ENCODE measurements at regions not wholly inside any gene's neighbourhood (a gene's known extent, or its start where the extent isn't known, plus 50 kb on each side); places are given as distances from the start of the nearest gene placed in this dataset.

GRCh38 chr20:59376109-59376841 lies 75.9 kb downstream of the EDN3 start:
- no peak for DNase-seq

DNA sequence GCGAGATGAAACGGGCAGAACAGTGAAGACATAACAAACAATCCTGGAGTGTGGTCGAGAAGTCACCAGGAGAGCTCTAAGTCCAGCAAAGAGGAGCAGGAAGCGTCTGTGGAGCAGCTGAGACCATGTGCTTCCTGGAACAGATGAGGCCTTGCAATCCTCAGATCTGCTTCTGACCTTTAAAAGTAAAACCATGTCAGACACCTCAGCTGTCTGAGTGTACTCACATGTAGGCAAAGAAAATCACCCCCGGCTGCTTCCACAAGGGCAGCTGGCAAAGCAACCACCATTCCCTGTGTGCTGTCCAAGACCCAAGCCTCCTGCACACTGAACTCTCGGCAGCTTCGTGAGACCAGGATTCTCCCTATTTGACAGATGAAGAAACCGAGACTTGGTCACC lies 76.6 kb downstream of the EDN3 start:
- DNase-seq: no peak

- DNase-seq: no peak
Measured at GRCh38 chr20:59377842-59378241, 77.4 kb downstream of the EDN3 start.

DNA sequence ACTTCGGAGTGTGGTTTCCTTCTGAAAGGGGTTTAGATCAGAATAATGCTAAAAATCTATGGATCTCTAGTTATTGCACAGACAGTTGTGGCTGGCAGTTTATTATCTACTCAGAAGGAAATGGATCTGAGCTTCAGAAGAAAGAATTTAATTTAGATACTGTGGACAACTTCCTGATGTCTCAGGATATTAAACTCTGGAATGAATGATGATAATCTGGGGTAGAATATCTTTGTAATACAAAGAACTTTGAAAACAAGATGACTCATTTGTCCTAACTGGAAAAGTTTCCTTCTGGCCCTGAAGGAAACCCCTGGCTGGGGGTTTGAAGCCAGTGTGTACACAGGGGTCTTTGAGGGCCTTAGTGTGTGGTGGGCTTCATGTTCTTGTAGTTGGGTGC lies 78.0 kb downstream of the EDN3 start:
- DNase-seq: no peak

DNA sequence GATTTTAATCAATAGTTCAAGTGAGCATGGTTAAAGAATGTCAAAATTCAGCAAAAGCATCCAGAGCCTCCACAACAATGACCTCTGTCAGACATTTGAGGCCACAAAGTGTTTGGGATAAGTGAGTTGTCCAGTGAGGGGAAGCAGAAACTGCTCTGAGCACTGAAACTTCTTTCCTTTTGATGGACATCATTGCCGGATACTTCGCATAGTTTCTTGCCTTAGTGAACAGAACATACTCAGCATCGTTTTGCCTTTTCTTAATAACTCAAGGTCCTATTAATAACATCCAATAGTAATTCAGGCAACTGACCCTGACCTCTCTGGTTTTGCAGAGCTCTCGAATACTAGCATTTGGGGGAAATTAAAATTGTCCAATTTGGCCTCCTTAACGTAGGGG lies 78.6 kb downstream of the EDN3 start:
- no peak for DNase-seq

- DNase-seq: no peak
Measured at GRCh38 chr20:59381689-59382088, 81.3 kb downstream of the EDN3 start.

DNA sequence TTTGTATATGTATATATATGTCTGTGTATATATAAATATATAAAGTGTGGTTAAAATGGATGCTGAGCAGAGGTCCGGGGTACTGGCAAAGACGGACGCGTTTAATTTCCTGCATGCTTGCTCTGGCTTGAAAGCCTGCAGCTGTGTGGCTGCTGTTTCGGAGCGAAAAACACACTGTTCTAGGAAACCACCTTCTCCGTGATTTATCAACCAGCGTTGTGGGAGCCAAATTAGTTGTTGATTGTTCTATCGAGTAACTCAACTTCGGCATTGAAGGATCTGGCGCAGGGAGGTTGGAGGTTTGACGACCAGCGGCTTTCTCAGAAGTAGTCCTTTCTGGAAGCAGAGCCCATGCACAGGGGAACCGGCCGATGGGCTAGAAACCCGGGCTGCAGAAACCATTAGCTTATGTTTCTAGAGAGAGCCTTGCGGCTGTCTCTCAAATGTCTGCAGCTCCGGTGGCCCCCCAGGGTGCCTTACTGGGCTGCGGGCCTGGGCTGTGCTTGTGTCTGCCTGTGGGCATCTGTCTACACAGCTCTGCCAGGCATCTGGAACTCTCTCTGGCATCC lies 81.8 kb downstream of the EDN3 start:
- no peak for DNase-seq

GRCh38 chr20:59382907-59383306 lies 82.5 kb downstream of the EDN3 start:
- DNase-seq: no peak

- DNase-seq: no peak
Measured at GRCh38 chr20:59385038-59385437, 84.6 kb downstream of the EDN3 start.

- DNase-seq: no peak
Measured at GRCh38 chr20:59385480-59385879, 85.1 kb downstream of the EDN3 start.

GRCh38 chr20:59386809-59387208 lies 86.4 kb downstream of the EDN3 start:
- DNase-seq: no peak

DNA sequence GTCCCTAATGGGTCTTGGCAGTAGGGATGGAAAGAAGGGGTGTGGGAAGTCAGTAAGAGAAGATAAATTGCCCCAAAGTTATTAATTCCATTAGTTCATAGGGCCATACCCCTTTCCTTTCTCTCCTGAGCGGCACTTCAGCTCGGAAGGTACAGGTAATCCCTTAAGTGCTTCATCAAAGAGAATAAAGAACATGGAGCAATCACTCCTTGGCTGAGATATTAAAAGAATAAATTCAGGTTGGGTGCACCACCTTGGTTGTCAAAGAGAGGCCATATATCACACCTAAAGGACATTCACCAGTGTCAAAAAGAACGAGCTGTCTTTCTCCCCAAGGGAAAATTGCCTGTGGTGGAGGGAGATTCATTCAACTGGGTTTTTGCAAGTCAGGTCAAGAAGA lies 87.5 kb downstream of the EDN3 start:
- no peak for DNase-seq

DNA sequence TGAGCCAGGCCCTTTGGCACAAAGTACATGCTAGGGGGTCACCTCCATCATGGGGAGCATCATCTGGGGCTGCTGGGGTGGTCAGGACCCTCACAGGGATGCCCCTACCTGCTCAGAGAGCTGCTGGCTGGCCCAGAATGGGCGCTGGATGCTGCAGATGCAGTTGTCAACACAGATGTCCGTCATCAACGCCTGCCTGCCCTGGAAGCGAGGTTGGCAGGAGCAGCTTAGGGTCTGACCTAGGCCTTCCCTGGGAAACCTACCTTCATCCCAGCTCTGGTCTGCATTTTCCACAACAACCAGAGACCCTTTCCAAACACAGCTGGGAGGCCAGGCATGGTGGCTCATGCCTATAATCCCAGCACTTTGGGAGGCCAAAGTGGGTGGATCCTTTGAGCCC lies 88.0 kb downstream of the EDN3 start:
- no peak for DNase-seq

- no peak for DNase-seq
Measured at GRCh38 chr20:59390437-59390836, 90.0 kb downstream of the EDN3 start.

GRCh38 chr20:59391975-59392374 lies 91.6 kb downstream of the EDN3 start:
- no peak for DNase-seq

DNA sequence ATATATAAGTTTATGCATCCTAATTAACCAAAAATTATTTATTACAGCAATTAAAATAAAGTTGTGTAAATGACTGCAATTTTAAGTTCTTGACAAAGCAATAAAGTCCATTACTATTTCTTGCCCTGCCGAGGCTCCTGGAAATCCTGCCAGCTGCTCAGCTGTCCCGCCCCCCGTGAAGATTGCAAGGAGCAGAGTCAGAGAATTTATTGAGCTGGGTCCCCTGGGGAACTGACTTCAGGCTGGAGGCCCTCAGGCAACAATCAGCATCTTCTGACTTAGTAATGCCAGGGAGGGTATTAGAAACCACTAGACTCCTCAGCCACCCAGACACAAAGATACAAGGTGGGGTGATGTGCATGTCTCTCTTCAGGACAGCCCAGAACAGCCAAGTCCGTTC lies 92.3 kb downstream of the EDN3 start:
- no peak for DNase-seq

DNA sequence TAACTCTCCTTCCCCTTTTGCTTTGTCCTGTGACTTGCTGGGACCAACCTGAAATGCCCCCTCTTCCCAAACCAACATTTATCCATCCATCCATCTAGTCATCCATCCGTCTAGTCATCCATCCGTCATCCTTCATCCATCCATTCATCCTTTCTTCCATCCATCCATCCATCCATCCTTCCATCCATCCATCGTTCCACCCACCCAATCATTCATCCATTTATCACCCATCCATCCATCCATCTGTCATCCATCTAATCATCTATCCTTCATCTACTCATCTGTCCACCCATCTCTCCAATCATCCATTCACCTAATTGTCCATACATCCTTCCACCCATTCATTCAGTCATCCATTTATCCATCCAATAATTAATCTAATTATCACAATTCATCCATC lies 92.7 kb downstream of the EDN3 start:
- no peak for DNase-seq

- DNase-seq: no peak
Measured at GRCh38 chr20:59395729-59396128, 95.3 kb downstream of the EDN3 start.

DNA sequence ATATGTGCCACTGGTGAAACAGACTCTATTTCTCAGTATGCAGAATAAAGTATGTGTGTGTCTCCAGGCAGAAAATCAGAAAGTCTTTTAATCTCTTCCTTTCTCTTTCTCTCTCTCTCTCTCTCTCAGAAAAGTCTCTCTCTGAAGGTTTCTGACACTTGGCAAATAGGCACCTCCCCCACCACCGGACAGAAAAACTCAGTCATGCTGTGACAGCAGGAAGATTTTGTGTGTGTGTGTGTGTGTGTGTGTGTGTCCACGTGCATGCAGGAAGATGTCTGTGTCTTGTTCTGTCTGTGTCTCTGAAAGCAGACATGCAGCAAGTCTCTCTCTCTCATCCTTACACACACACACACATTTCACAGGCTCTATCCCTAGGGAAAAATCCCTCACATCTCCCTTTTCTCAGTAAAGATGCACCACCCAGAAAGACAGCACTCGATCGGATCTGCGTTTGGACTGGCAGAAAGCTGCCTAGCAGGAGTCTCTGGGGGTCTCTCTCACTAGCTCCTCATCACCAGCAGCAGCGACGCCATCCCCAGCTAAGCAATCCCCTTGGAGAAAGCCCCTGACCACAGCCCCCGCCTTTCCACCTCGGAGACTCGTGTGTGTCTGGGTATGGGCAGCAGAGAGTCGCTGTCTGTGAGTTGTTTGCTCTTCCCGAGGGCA lies 98.3 kb downstream of the EDN3 start:
- DNase-seq: no peak

DNA sequence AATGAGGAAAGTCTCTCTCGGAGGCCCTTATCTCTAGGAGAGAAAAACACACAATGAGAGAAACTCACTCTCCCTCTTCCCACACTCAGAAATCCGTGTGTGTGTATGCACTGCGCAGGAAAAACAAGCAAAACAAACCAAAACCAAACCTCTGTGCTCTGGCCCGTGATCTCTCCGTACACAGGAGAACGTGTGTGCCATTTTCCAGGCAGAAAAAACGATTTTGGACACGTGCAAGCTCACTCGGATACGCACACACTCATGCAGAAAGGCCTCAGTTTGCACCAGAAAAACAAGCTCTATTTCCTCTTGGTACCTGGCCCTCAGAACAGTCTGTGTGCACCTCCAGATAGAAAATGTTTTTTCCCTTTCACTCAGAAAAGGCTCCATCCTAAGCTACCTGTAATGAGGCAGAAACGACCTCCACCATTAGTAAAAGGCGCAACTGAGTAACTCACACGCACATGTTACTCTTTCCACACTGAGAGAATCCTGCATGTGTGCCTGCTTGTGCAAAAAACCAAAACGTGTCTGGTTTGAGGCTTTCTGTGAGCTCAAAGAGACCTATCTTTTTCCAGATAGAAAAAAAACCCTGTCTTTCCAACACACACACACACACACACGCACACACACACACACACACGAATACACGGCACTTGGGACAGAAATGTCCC lies 99.2 kb downstream of the EDN3 start:
- DNase-seq: no peak

DNA sequence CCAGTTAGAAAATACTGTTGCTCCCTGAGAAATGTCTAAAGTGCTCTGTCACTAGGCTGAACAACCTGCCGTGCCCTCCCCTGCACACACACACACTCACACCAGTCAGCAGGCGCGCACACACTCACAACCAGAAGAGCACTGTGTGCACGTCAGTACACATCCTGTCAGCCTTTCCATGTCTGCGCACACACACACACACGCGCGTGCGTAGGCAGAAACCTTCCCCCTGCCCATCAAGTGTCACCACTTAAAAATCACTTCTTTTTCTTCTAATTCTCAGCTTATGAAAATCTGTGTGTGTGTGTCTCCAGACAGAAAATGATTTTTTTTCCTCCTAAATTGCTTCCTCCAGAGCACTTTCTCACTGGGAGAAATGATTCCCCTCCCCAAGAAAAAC lies 100.3 kb downstream of the EDN3 start:
- DNase-seq: no peak

DNA sequence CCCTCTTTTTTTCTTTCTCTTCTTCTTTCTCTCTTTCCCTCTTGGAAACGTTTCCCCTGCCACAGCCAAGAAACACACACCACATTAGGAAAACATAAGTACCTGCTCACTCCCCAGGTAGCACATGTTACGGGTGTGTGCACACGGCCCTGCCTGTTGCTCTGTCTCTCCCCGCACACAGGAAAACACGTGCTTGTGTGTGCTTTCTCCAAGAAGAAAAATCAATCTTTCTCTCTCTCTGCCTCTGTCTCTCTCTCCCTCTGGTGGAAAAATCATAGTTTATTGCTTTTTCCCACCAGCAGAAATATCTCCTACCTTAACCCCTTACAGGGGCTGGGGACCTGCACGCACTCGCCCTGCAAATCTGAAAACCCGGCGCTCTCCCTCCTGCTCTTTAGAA lies 102.3 kb downstream of the EDN3 start:
- DNase-seq: peak; percentile 52

GRCh38 chr20:59403261-59403961 lies 103.0 kb downstream of the EDN3 start:
- DNase-seq: peak; percentile 74

Measured in NCI-H1105 (cell line).